SK-N-SH treated with all-trans-retinoic acid at 6 μM for 48 hours (cell line): ENCODE measurements at regions not wholly inside any gene's neighbourhood (a gene's known extent, or its start where the extent isn't known, plus 50 kb on each side); places are given as distances from the start of the nearest gene placed in this dataset.

ENCODE experiments used
- PPARA ChIP-seq: fragments of 250-450 bp; sonication (Bioruptor Pico); IDR thresholded peaks from 2 replicates; pipeline ENCODE4 v1.5.0; 2020; ENCODE audit warnings: mild to moderate bottlenecking, borderline replicate concordance
- ZFP30 ChIP-seq: fragments of 450-650 bp; formaldehyde crosslinking; IDR thresholded peaks from 2 replicates; pipeline ENCODE4 v1.5.0; 2022; ENCODE audit warnings: mild to moderate bottlenecking, moderate library complexity

DNA sequence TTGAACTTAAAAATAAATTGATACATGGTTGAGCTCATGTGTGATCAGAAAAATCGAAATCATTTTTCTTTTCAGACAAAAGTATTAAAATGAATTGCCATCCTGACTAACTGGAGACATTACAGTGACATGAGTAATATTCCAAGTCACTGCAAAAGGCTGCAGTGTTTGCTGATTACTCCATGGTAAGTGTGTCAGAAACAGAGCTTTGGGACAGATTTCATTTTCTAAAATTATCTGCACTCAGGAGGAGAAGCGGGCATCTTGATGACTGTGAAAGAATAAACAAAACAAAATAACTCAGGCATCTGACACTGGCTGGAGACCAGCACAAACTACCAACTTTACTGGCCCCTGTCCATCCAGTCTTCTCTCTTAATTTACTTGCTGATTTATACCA, 312.3 kb upstream of the PIK3C3 start:
- TF ChIP-seq ZFP30 (CRISPR knock-in tag) (no peak), PPARA (CRISPR knock-in tag) (no peak)
